ENCODE measurements at regions not wholly inside any gene's neighbourhood (a gene's known extent, or its start where the extent isn't known, plus 50 kb on each side); places are given as distances from the start of the nearest gene placed in this dataset.

- TF ChIP-seq CTCF (IDR thresholded peaks at IDR 0.05) (no peak), POLR2A (IDR thresholded peaks at IDR 0.05) (no peak), POLR2AphosphoS5 (IDR thresholded peaks at IDR 0.05) (no peak)
These were observed 377.9 kb upstream of the ITGA1 start for GRCh38 chr5:52409835-52410234.

Measured in prostate gland (tissue), 2 donors.